ENCODE measurements at regions not wholly inside any gene's neighbourhood (a gene's known extent, or its start where the extent isn't known, plus 50 kb on each side); places are given as distances from the start of the nearest gene placed in this dataset.

GRCh38 chr4:52299120-52299519, 248.0 kb downstream of the SPATA18 start:
- TF ChIP-seq, protein P1, sequence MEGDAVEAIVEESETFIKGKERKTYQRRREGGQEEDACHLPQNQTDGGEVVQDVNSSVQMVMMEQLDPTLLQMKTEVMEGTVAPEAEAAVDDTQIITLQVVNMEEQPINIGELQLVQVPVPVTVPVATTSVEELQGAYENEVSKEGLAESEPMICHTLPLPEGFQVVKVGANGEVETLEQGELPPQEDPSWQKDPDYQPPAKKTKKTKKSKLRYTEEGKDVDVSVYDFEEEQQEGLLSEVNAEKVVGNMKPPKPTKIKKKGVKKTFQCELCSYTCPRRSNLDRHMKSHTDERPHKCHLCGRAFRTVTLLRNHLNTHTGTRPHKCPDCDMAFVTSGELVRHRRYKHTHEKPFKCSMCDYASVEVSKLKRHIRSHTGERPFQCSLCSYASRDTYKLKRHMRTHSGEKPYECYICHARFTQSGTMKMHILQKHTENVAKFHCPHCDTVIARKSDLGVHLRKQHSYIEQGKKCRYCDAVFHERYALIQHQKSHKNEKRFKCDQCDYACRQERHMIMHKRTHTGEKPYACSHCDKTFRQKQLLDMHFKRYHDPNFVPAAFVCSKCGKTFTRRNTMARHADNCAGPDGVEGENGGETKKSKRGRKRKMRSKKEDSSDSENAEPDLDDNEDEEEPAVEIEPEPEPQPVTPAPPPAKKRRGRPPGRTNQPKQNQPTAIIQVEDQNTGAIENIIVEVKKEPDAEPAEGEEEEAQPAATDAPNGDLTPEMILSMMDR (IDR thresholded peaks at IDR 0.05; ENCODE audit: insufficient read depth, low read length): no peak
- no peak for TF ChIP-seq POLR2AphosphoS5 (IDR thresholded peaks at IDR 0.05; ENCODE audit: low read depth)
- no peak for TF ChIP-seq SPI1 (IDR thresholded peaks at IDR 0.05; ENCODE audit: borderline replicate concordance, low read depth)
- no peak for TF ChIP-seq REST (IDR thresholded peaks at IDR 0.05; ENCODE audit: insufficient replicate concordance, low read depth)
- no peak for TF ChIP-seq GABPA (IDR thresholded peaks at IDR 0.05; ENCODE audit: low read depth)
